HEK293 (cell line): ENCODE measurements at regions not wholly inside any gene's neighbourhood (a gene's known extent, or its start where the extent isn't known, plus 50 kb on each side); places are given as distances from the start of the nearest gene placed in this dataset.

Experiments used
- CTCF ChIA-PET: fragments of 350-600 bp; formaldehyde crosslinking; extraction: SDS; loops from one replicate; lab custom pipeline; 2021; ENCODE audit warnings: antibody characterized with exemption; lab: Yijun Ruan, JAX
- POLR2A ChIA-PET: fragments of 300-600 bp; formaldehyde crosslinking; extraction: SDS; loops from one replicate; lab custom pipeline; 2020; ENCODE audit warnings: antibody characterized with exemption, inconsistent platforms; lab: Yijun Ruan, JAX
- H3K27ac ChIP-seq: fragments of 200-500 bp; sonication (Bioruptor generic); 2 replicates; pipeline ENCODE4 v1.5.1; 2014; ENCODE audit warnings: low read depth, low read length, control low read depth, inconsistent platforms; ENCODE audit errors: extremely low read depth
- H3K36me3 ChIP-seq, 2 experiments: fragments of 200-500 bp in 1 of 2; sonication (Bioruptor generic) in 1 of 2; 1 replicate in 1 of 2; 2 replicates in 1 of 2; pipeline ENCODE4 v1.5.1; 2014 to 2017; ENCODE audit warnings: inconsistent platforms in 2 of 2, low read length in 2 of 2; ENCODE audit not compliant: control insufficient read depth in 2 of 2, insufficient read depth in 1 of 2
- H3K4me1 ChIP-seq: fragments of 200-500 bp; sonication (Bioruptor generic); 2 replicates; pipeline ENCODE4 v1.5.1; 2014; ENCODE audit warnings: mild to moderate bottlenecking, low read length, inconsistent platforms; ENCODE audit not compliant: control insufficient read depth, insufficient read depth
- H3K4me3 ChIP-seq: 2 replicates; pipeline ENCODE4 v1.5.1; 2011; ENCODE audit warnings: low read depth, mild to moderate bottlenecking, control low read depth, low read length, moderate library complexity
- H3K9me3 ChIP-seq: fragments of 200-500 bp; sonication (Bioruptor generic); 2 replicates; pipeline ENCODE4 v1.5.1; 2014; ENCODE audit warnings: low read depth, low read length, inconsistent platforms; ENCODE audit not compliant: control insufficient read depth, insufficient read depth
- FEZF1 ChIP-seq: fragments of 450-650 bp; formaldehyde crosslinking; IDR thresholded peaks from 2 replicates; pipeline ENCODE4 v1.5.1; 2016; ENCODE audit warnings: missing biosample characterization, missing genetic modification characterization
- GLI2 ChIP-seq: fragments of 450-650 bp; formaldehyde crosslinking; IDR thresholded peaks from 2 replicates; pipeline ENCODE4; 2017; ENCODE audit warnings: missing biosample characterization, missing genetic modification characterization, low read depth, borderline replicate concordance
- IKZF3 ChIP-seq: fragments of 450-650 bp; IDR thresholded peaks from 2 replicates; pipeline ENCODE4 v1.5.0; 2018; ENCODE audit warnings: missing biosample characterization, mild to moderate bottlenecking, missing genetic modification characterization, moderate library complexity
- KLF1 ChIP-seq: fragments of 450-650 bp; formaldehyde crosslinking; IDR thresholded peaks from 2 replicates; pipeline ENCODE4 v1.5.1; 2016; ENCODE audit warnings: missing biosample characterization, missing genetic modification characterization
- KLF8 ChIP-seq: fragments of 450-650 bp; formaldehyde crosslinking; IDR thresholded peaks from 2 replicates; pipeline ENCODE4 v1.5.1; 2016; ENCODE audit warnings: missing biosample characterization, missing genetic modification characterization
- MYNN ChIP-seq: fragments of 450-650 bp; formaldehyde crosslinking; IDR thresholded peaks from 2 replicates; pipeline ENCODE4 v1.5.1; 2016; ENCODE audit warnings: missing biosample characterization, missing genetic modification characterization, borderline replicate concordance
- MZF1 ChIP-seq: fragments of 450-650 bp; formaldehyde crosslinking; IDR thresholded peaks from 2 replicates; pipeline ENCODE4 v1.5.1; 2017; ENCODE audit warnings: missing biosample characterization, missing genetic modification characterization, borderline replicate concordance
- RBAK ChIP-seq: fragments of 450-650 bp; formaldehyde crosslinking; IDR thresholded peaks from 2 replicates; pipeline ENCODE4 v1.5.1; 2016; ENCODE audit warnings: missing biosample characterization, missing genetic modification characterization
- SCRT2 ChIP-seq: fragments of 450-650 bp; formaldehyde crosslinking; IDR thresholded peaks from 2 replicates; pipeline ENCODE4 v1.5.1; 2016; ENCODE audit warnings: missing biosample characterization, missing genetic modification characterization
- SETDB1 ChIP-seq: IDR thresholded peaks from one replicate; pipeline ENCODE4 v1.6.1; 2017; ENCODE audit warnings: mild to moderate bottlenecking, low read length, moderate library complexity, mixed read lengths; ENCODE audit not compliant: insufficient read length
- SP2 ChIP-seq: fragments of 450-650 bp; formaldehyde crosslinking; IDR thresholded peaks from 2 replicates; pipeline ENCODE4 v1.5.1; 2016; ENCODE audit warnings: missing biosample characterization, missing genetic modification characterization
- ZBTB1 ChIP-seq: fragments of 450-650 bp; formaldehyde crosslinking; IDR thresholded peaks from 2 replicates; pipeline ENCODE4 v1.5.1; 2016; ENCODE audit warnings: missing biosample characterization, missing genetic modification characterization
- ZBTB48 ChIP-seq: fragments of 450-650 bp; formaldehyde crosslinking; IDR thresholded peaks from 2 replicates; pipeline ENCODE4 v1.5.1; 2016; ENCODE audit warnings: missing biosample characterization, missing genetic modification characterization
- ZFP3 ChIP-seq: fragments of 450-650 bp; formaldehyde crosslinking; IDR thresholded peaks from 2 replicates; pipeline ENCODE4 v1.5.1; 2016; ENCODE audit warnings: low read depth, missing biosample characterization, missing genetic modification characterization
- ZNF112 ChIP-seq: fragments of 450-650 bp; formaldehyde crosslinking; IDR thresholded peaks from 2 replicates; pipeline ENCODE4 v1.5.0; 2017; ENCODE audit warnings: missing biosample characterization, missing genetic modification characterization
- ZNF133 ChIP-seq: fragments of 450-650 bp; formaldehyde crosslinking; IDR thresholded peaks from 2 replicates; pipeline ENCODE4 v1.5.1; 2016; ENCODE audit warnings: missing biosample characterization, missing genetic modification characterization
- ZNF138 ChIP-seq: fragments of 450-650 bp; formaldehyde crosslinking; IDR thresholded peaks from 2 replicates; pipeline ENCODE4 v1.5.1; 2016; ENCODE audit warnings: missing biosample characterization, missing genetic modification characterization, borderline replicate concordance
- ZNF214 ChIP-seq: fragments of 450-650 bp; formaldehyde crosslinking; IDR thresholded peaks from 2 replicates; pipeline ENCODE4 v1.5.1; 2017; ENCODE audit warnings: missing biosample characterization, mild to moderate bottlenecking, missing genetic modification characterization, borderline replicate concordance
- ZNF266 ChIP-seq: fragments of 450-650 bp; formaldehyde crosslinking; IDR thresholded peaks from 2 replicates; pipeline ENCODE4 v1.5.1; 2016; ENCODE audit warnings: missing biosample characterization, missing genetic modification characterization, low read depth
- ZNF280C ChIP-seq: fragments of 450-650 bp; formaldehyde crosslinking; IDR thresholded peaks from 2 replicates; pipeline ENCODE4 v1.5.1; 2016; ENCODE audit warnings: missing biosample characterization, missing genetic modification characterization
- ZNF350 ChIP-seq: fragments of 450-650 bp; formaldehyde crosslinking; IDR thresholded peaks from 2 replicates; pipeline ENCODE4 v1.5.0; 2017; ENCODE audit warnings: missing biosample characterization, mild to moderate bottlenecking, missing genetic modification characterization
- ZNF394 ChIP-seq: fragments of 450-650 bp; formaldehyde crosslinking; IDR thresholded peaks from 2 replicates; pipeline ENCODE4 v1.5.1; 2016; ENCODE audit warnings: missing biosample characterization, missing genetic modification characterization, mild to moderate bottlenecking, moderate library complexity, borderline replicate concordance
- ZNF423 ChIP-seq: fragments of 450-650 bp; formaldehyde crosslinking; IDR thresholded peaks from 2 replicates; pipeline ENCODE4 v1.5.1; 2016; ENCODE audit warnings: missing biosample characterization, missing genetic modification characterization
- ZNF623 ChIP-seq: fragments of 450-650 bp; formaldehyde crosslinking; IDR thresholded peaks from 2 replicates; pipeline ENCODE4 v1.5.1; 2016; ENCODE audit warnings: missing biosample characterization, missing genetic modification characterization
- ZNF777 ChIP-seq: fragments of 450-650 bp; formaldehyde crosslinking; IDR thresholded peaks from 2 replicates; pipeline ENCODE4 v1.5.1; 2017; ENCODE audit warnings: missing biosample characterization, missing genetic modification characterization, borderline replicate concordance
- ZNF792 ChIP-seq: fragments of 450-650 bp; formaldehyde crosslinking; IDR thresholded peaks from 2 replicates; pipeline ENCODE4 v1.5.1; 2016; ENCODE audit warnings: missing biosample characterization, missing genetic modification characterization
- ZSCAN4 ChIP-seq: fragments of 450-650 bp; formaldehyde crosslinking; IDR thresholded peaks from 2 replicates; pipeline ENCODE4 v1.5.1; 2017; ENCODE audit warnings: missing biosample characterization, missing genetic modification characterization
- ZXDB ChIP-seq: fragments of 450-650 bp; formaldehyde crosslinking; IDR thresholded peaks from 2 replicates; pipeline ENCODE4 v1.5.1; 2016; ENCODE audit warnings: missing biosample characterization, missing genetic modification characterization
- TF ChIP-seq, protein P1 (sequence below): fragments of 450-650 bp; formaldehyde crosslinking; IDR thresholded peaks from 2 replicates; pipeline ENCODE4 v1.5.1; 2016; ENCODE audit warnings: missing biosample characterization, missing genetic modification characterization
- TF ChIP-seq, protein P2 (sequence below): fragments of 450-650 bp; formaldehyde crosslinking; IDR thresholded peaks from 2 replicates; pipeline ENCODE4 v1.5.1; 2016; ENCODE audit warnings: missing biosample characterization, missing genetic modification characterization

- TF ChIP-seq, protein P1, sequence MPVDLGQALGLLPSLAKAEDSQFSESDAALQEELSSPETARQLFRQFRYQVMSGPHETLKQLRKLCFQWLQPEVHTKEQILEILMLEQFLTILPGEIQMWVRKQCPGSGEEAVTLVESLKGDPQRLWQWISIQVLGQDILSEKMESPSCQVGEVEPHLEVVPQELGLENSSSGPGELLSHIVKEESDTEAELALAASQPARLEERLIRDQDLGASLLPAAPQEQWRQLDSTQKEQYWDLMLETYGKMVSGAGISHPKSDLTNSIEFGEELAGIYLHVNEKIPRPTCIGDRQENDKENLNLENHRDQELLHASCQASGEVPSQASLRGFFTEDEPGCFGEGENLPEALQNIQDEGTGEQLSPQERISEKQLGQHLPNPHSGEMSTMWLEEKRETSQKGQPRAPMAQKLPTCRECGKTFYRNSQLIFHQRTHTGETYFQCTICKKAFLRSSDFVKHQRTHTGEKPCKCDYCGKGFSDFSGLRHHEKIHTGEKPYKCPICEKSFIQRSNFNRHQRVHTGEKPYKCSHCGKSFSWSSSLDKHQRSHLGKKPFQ (tag by site-specific recombination): no peak
Observed at GRCh38 chr17:70476368-70476767, 307.0 kb downstream of the KCNJ2 start (continued).

DNA sequence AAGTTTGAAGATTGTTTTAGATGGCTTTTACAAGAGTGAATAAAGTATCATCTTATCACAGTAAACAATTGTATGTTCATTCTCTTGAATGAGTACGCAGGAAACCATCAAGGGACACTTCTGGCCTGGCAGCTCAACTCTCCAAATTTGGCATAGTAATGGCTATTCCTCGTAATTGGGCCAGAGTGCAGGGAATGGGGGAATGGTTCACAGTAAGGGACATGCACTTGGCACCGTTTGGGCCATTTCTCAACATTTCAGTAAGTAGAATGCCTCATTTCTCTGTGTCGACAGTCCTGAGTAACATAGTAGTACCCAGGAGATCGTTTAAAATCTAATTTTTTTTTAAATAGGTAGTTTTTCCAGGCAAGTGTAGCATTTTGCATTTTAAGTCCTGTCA, 309.6 kb downstream of the KCNJ2 start:
- Histone ChIP-seq H3K36me3 (no peaks in the 10 kb centered on the region), H3K4me3 (no peak overlapping the region), H3K9me3 (no peaks in the 10 kb centered on the region), H3K27ac (no peak overlapping the region), H3K4me1 (no peaks in the 10 kb centered on the region)
- ChIA-PET POLR2A (no interaction called here), CTCF (no interaction called here)
- TF ChIP-seq SETDB1: no peak
- TF ChIP-seq ZBTB48: no peak
- no peak for TF ChIP-seq ZNF350
- no peak for TF ChIP-seq GLI2 (tag by site-specific recombination)
- no peak for TF ChIP-seq SP2 (tag by site-specific recombination)
- TF ChIP-seq IKZF3 (tag by site-specific recombination): no peak
- TF ChIP-seq ZNF112 (tag by site-specific recombination): no peak
- no peak for TF ChIP-seq ZNF266 (tag by site-specific recombination)
- TF ChIP-seq ZSCAN4 (tag by site-specific recombination): no peak
- TF ChIP-seq KLF8 (tag by site-specific recombination): no peak
- no peak for TF ChIP-seq ZNF394 (tag by site-specific recombination)
- no peak for TF ChIP-seq ZNF138 (tag by site-specific recombination)
- TF ChIP-seq ZNF133 (tag by site-specific recombination): no peak

DNA sequence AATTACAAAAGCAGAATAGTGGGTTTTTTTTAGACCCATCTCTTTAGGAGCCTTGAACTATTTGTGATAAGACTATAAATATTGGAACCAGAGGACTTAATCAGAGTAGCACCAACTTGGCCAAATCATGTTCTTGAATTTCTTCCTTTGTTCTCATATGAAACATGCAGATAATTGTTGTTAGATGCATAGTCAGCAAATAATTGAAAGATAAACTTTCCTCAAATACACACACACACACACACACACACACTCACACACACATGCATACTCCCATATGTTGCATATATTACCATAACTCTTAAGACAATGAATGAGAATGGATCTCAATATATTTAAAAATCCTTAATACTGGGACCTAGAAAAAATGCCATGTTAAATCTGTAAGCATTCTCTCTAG, 310.4 kb downstream of the KCNJ2 start:
- Histone ChIP-seq H3K36me3 (no peaks in the 10 kb centered on the region), H3K4me1 (no peaks in the 10 kb centered on the region), H3K9me3 (no peaks in the 10 kb centered on the region), H3K27ac (no peak overlapping the region), H3K4me3 (no peak overlapping the region)
- ChIA-PET CTCF (interaction anchor here (0.7 kb wide), 1 partner anchor 31 kb away, joined by 3 read pairs; no protein-coding TSS in a partner anchor), POLR2A (no interaction called here)
- TF ChIP-seq FEZF1 (tag by site-specific recombination) (no peak), RBAK (tag by site-specific recombination) (no peak), ZFP3 (tag by site-specific recombination) (no peak), ZNF777 (no peak), ZNF623 (tag by site-specific recombination) (no peak), KLF1 (tag by site-specific recombination) (no peak), ZNF214 (tag by site-specific recombination) (no peak), MYNN (tag by site-specific recombination) (no peak), ZNF423 (tag by site-specific recombination) (no peak), MZF1 (tag by site-specific recombination) (no peak), ZBTB1 (tag by site-specific recombination) (no peak), ZNF792 (tag by site-specific recombination) (no peak), ZNF280C (tag by site-specific recombination) (no peak), ZXDB (tag by site-specific recombination) (no peak), SCRT2 (tag by site-specific recombination) (no peak)
- TF ChIP-seq, protein P2, sequence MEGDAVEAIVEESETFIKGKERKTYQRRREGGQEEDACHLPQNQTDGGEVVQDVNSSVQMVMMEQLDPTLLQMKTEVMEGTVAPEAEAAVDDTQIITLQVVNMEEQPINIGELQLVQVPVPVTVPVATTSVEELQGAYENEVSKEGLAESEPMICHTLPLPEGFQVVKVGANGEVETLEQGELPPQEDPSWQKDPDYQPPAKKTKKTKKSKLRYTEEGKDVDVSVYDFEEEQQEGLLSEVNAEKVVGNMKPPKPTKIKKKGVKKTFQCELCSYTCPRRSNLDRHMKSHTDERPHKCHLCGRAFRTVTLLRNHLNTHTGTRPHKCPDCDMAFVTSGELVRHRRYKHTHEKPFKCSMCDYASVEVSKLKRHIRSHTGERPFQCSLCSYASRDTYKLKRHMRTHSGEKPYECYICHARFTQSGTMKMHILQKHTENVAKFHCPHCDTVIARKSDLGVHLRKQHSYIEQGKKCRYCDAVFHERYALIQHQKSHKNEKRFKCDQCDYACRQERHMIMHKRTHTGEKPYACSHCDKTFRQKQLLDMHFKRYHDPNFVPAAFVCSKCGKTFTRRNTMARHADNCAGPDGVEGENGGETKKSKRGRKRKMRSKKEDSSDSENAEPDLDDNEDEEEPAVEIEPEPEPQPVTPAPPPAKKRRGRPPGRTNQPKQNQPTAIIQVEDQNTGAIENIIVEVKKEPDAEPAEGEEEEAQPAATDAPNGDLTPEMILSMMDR (tag by site-specific recombination): no peak
